Endothelial cell of umbilical vein (primary cell): ENCODE measurements at regions not wholly inside any gene's neighbourhood (a gene's known extent, or its start where the extent isn't known, plus 50 kb on each side); places are given as distances from the start of the nearest gene placed in this dataset.
"Not testable (repeated sequence)": the region's sequence is repeated elsewhere in the genome, so short reads cannot be mapped to it uniquely, and the experiment has no call there.

ENCODE experiments used
- BruUV-seq: library from RNA; stranded (reverse); fragments of 400-500 nt; replicated peaks from 2 replicates; lab custom pipeline; 2021; lab: Mats Ljungman, UMichigan
- CTCF ChIA-PET: fragments of 300-600, 350-600 bp; sonication (Branson Sonifier 250); formaldehyde crosslinking; loops from one replicate; lab custom pipeline; 2021; ENCODE audit warnings: antibody characterized with exemption, inconsistent platforms; lab: Charles Lee
- POLR2A ChIA-PET: fragments of 300-600, 350-600 bp; sonication (Branson Sonifier 250); formaldehyde crosslinking; loops from one replicate; lab custom pipeline; 2021; ENCODE audit warnings: antibody characterized with exemption, inconsistent platforms; lab: Charles Lee
- DNase-seq: peaks from one replicate; pipeline ENCODE4 v3.0.0-alpha.2; 2011; ENCODE audit warnings: low read depth, low spot score
- FAIRE-seq: peaks from 2 replicates; lab custom pipeline; 2011; peaks lifted over from hg19 to GRCh38; lab: Jason Lieb, UNC
- H2AFZ ChIP-seq: 2 replicates; pipeline ENCODE4 v1.6.0; 2012; ENCODE audit warnings: low read depth, low read length, control low read depth, inconsistent platforms
- H3K27ac ChIP-seq: 2 replicates; pipeline ENCODE4 v1.5.1; 2011; ENCODE audit warnings: low read depth, mild to moderate bottlenecking, control low read depth, low read length, moderate library complexity; ENCODE audit not compliant: insufficient read depth
- H3K27me3 ChIP-seq, 2 experiments: 2 replicates each; pipeline versions ENCODE4 v1.6.0 to v1.6.1; 2011; ENCODE audit warnings: low read length in 2 of 2, mixed read lengths in 1 of 2; ENCODE audit not compliant: control insufficient read depth in 2 of 2, insufficient read depth in 2 of 2
- H3K36me3 ChIP-seq, 2 experiments: 2 replicates in 1 of 2; 3 replicates in 1 of 2; pipeline ENCODE4 v1.5.1; 2011; ENCODE audit warnings: low read length in 2 of 2, mild to moderate bottlenecking in 1 of 2, moderate library complexity in 1 of 2; ENCODE audit not compliant: control insufficient read depth in 2 of 2, insufficient read depth in 2 of 2; ENCODE audit errors: extremely low read depth in 1 of 2
- H3K4me1 ChIP-seq: 3 replicates; pipeline ENCODE4 v1.5.1; 2011; ENCODE audit warnings: mild to moderate bottlenecking, low read length; ENCODE audit not compliant: control insufficient read depth, insufficient read depth; ENCODE audit errors: extremely low read depth
- H3K4me2 ChIP-seq: 2 replicates; pipeline ENCODE4 v1.6.1; 2011; ENCODE audit warnings: low read length, control low read depth, mixed read lengths; ENCODE audit not compliant: insufficient read depth
- H3K4me3 ChIP-seq, 3 experiments: fragments of 200-600 bp in 1 of 3; sonication (generic), shearing (Covaris generic) in 1 of 3; replicated peaks in 1 of 3; 2 replicates each; pipeline ENCODE4 v1.5.1; 2011 to 2016; ENCODE audit warnings: control low read depth in 3 of 3, low read length in 3 of 3, mild to moderate bottlenecking in 2 of 3, inconsistent platforms in 1 of 3, low read depth in 1 of 3, moderate library complexity in 1 of 3; ENCODE audit not compliant: insufficient read depth in 1 of 3
- H3K79me2 ChIP-seq: 2 replicates; pipeline ENCODE4 v1.6.0; 2012; ENCODE audit warnings: low read length, inconsistent platforms; ENCODE audit not compliant: control insufficient read depth, insufficient read depth
- H3K9ac ChIP-seq: replicated peaks from 2 replicates; pipeline ENCODE3; 2011; ENCODE audit warnings: low read length, control low read depth; ENCODE audit not compliant: insufficient read depth; ENCODE audit errors: extremely low read depth
- H3K9me1 ChIP-seq: replicated peaks from 3 replicates; pipeline ENCODE4 v1.6.0; 2011; ENCODE audit warnings: mild to moderate bottlenecking, low read length; ENCODE audit not compliant: control insufficient read depth, insufficient read depth; ENCODE audit errors: extremely low read depth
- H3K9me3 ChIP-seq: replicated peaks from 2 replicates; pipeline ENCODE4 v1.5.1; 2012; ENCODE audit warnings: low read length, inconsistent platforms; ENCODE audit not compliant: control insufficient read depth, insufficient read depth
- H4K20me1 ChIP-seq: replicated peaks from 2 replicates; pipeline ENCODE3; 2011; ENCODE audit warnings: mild to moderate bottlenecking, low read length; ENCODE audit not compliant: control insufficient read depth, insufficient read depth; ENCODE audit errors: extremely low read depth
- JUN ChIP-seq: IDR thresholded peaks from 2 replicates; pipeline ENCODE4 v1.6.1; 2011; ENCODE audit warnings: borderline replicate concordance, low read depth; ENCODE audit not compliant: insufficient read length, insufficient read depth
- dilution Hi-C: fragments of 300-500 bp; cut with MboI; formaldehyde crosslinking; loops from one replicate; pipeline ENCODE4 v1.15.0; 2019; ENCODE audit warnings: low sequenced_read_pairs; ENCODE audit not compliant: extremely low pct_ligation_motif_present
- intact Hi-C: fragments of 100-400 bp; cut with micrococcal nuclease; formaldehyde crosslinking; loops from one replicate; pipeline ENCODE4 v1.10.0; 2022

DNA sequence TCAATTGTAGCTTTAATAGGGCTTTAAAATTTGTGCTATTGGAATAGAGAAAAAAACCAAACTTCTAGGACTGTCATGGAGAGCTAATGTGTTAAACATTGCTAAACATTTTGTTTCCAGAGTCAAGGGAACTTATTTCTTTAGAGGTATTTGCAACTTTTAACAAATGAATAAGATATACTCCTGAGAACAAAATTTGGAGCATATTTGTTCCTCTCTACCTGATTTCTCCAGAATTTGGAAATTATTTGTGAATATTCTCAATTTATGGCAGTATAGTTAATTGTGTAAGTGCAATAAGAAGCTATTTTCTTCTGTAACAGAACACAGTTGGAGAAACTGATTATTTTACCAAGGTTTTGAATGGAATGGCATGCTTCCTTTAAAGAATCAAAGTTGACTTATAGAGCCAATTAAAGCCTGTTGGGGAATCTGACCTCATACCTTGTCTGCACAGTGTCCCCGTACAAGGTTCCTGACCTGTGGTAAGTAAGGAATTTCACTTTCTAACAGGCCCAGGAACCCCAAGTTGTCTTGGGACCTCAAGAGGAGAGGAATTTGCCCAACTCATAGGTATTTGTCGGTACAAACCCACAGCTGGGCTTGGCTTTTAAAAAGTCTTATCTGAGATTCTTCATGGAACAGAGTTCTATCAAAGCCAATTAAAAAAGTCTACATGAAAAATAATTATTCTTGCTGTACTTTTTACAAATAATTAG lies 72.6 kb upstream of the CSF1 start:
- Histone ChIP-seq H3K4me3 (no peak overlapping the region), H4K20me1 (no peaks in the 10 kb centered on the region), H3K4me2 (no peak overlapping the region), H3K9me3 (no peaks in the 10 kb centered on the region), H3K27me3 (peaks cover 4 to 11% of the 10 kb centered on the region in 2 experiments), H3K27ac (no peak overlapping the region), H3K79me2 (no peaks in the 10 kb centered on the region), H3K4me1 (no peaks in the 10 kb centered on the region), H2AFZ (no peak overlapping the region), H3K9me1 (no peaks in the 10 kb centered on the region), H3K9ac (no peak overlapping the region), H3K36me3 (no peaks in the 10 kb centered on the region)
- intact Hi-C loops (no loop called here), dilution Hi-C loops (no loop called here)
- no TSS peak for BruUV-seq
- CTCF ChIA-PET, result no interaction called here
- no peak for TF ChIP-seq JUN
- no peak for DNase-seq
- no peak for FAIRE-seq
- POLR2A ChIA-PET, result no interaction called here

DNA sequence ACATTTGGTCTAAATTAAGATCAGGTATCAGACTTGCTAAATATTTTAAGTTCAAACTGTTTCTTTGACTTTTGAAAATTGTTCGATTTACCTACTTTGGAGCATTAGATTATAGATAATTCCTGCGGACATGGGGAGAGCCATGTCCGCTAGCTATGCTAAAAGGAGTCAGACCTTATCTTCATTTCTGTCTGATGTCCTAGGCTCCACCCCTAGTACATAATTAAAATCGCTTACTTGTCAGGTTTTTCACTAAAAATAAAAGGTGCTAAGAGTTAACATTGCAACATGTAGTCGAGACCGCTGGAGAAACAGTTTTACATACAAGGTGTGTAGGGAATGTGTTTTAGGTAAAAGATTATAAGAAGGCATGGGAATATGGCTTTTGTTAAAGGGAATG lies 71.9 kb upstream of the EPS8L3 start:
- peaks cover 4 to 11% of the 10 kb centered on the region in 2 experiments for H3K27me3 ChIP-seq
- POLR2A ChIA-PET, H3K4me1 ChIP-seq, H3K9me3 ChIP-seq, H3K79me2 ChIP-seq, H3K4me2 ChIP-seq, H3K9me1 ChIP-seq, H3K4me3 ChIP-seq, H2AFZ ChIP-seq, H4K20me1 ChIP-seq, BruUV-seq, dilution Hi-C loops, DNase-seq, H3K36me3 ChIP-seq, FAIRE-seq, H3K9ac ChIP-seq, intact Hi-C loops, H3K27ac ChIP-seq: not testable (repeated sequence)
- CTCF ChIA-PET, result interaction anchor here (1.4 kb wide), 1 partner anchor 148 kb away, joined by 4 read pairs; no protein-coding TSS in a partner anchor
